ENCODE measurements at regions not wholly inside any gene's neighbourhood (a gene's known extent, or its start where the extent isn't known, plus 50 kb on each side); places are given as distances from the start of the nearest gene placed in this dataset.

GRCh38 chr12:85504624-85505023 is 224.6 kb downstream of the ALX1 start:
- H3K36me3 ChIP-seq (ENCODE audit: control insufficient read depth in 2 of 2, extremely low read depth in 1 of 2, insufficient read depth in 2 of 2, low read length in 2 of 2) = no peaks in the 10 kb centered on the region
- H3K9ac ChIP-seq (replicated peaks; ENCODE audit: extremely low read depth, insufficient read depth, low read length) = no peak overlapping the region
- H3K4me1 ChIP-seq (ENCODE audit: control insufficient read depth, extremely low read depth, insufficient read depth, low read length) = no peaks in the 10 kb centered on the region
- FAIRE-seq (no peak), DNase-seq (ENCODE audit: low read depth, low spot score) (no peak)
- H3K9me1 ChIP-seq (replicated peaks; ENCODE audit: control insufficient read depth, extremely low read depth, insufficient read depth, low read length) = no peaks in the 10 kb centered on the region
- H2AFZ ChIP-seq (ENCODE audit: low read depth, low read length) = no peak overlapping the region
- no peak overlapping the region for H3K4me2 ChIP-seq (ENCODE audit: insufficient read depth, low read length)
- no peaks in the 10 kb centered on the region for H4K20me1 ChIP-seq (replicated peaks; ENCODE audit: control insufficient read depth, extremely low read depth, insufficient read depth, low read length)
- POLR2A ChIA-PET = no interaction called here
- no peak overlapping the region for H3K4me3 ChIP-seq (replicated peaks in 1 of 3; ENCODE audit: insufficient read depth in 1 of 3, low read depth in 1 of 3, low read length in 3 of 3)
- BruUV-seq (replicated peaks) = no TSS peak
- no peaks in the 10 kb centered on the region for H3K27me3 ChIP-seq (ENCODE audit: control insufficient read depth in 2 of 2, insufficient read depth in 2 of 2, low read length in 2 of 2)
- no peaks in the 10 kb centered on the region for H3K9me3 ChIP-seq (replicated peaks; ENCODE audit: control insufficient read depth, insufficient read depth, low read length)
- dilution Hi-C loops (cut with MboI; ENCODE audit: extremely low pct_ligation_motif_present, low sequenced_read_pairs) (no loop called here), intact Hi-C loops (cut with micrococcal nuclease) (no loop called here)
- CTCF ChIA-PET = interaction anchor here (0.7 to 0.9 kb wide), 2 partner anchors 10 to 416 kb away, joined by 3 to 4 read pairs; no protein-coding TSS in a partner anchor
- TF ChIP-seq POLR2AphosphoS5 (IDR thresholded peaks at IDR 0.05; ENCODE audit: insufficient read depth, low read depth, low read length) = no peak
- TF ChIP-seq JUN (IDR thresholded peaks at IDR 0.05; ENCODE audit: borderline replicate concordance, insufficient read depth, insufficient read length, low read depth) = no peak
- TF ChIP-seq MAX (IDR thresholded peaks at IDR 0.05; ENCODE audit: insufficient read depth, insufficient read length) = no peak
- no peak for TF ChIP-seq MYC (IDR thresholded peaks at IDR 0.05; ENCODE audit: low read depth, low read length)
- TF ChIP-seq EZH2 (IDR thresholded peaks at IDR 0.05; ENCODE audit: borderline replicate concordance, low read depth, low read length, severe bottlenecking) = no peak
- no peak for TF ChIP-seq POLR2A (IDR thresholded peaks at IDR 0.05; ENCODE audit: low read depth, low read length)
- no peak for TF ChIP-seq FOS (IDR thresholded peaks at IDR 0.05; ENCODE audit: borderline replicate concordance, insufficient read depth, low read length)
- TF ChIP-seq GATA2 (IDR thresholded peaks at IDR 0.05; ENCODE audit: insufficient read depth, insufficient read length, low read depth, low read length) = no peak
- no peak for TF ChIP-seq CTCF (IDR thresholded peaks at IDR 0.05; ENCODE audit: extremely low read depth in 1 of 2, insufficient read depth in 1 of 2, low read depth in 1 of 2, low read length in 2 of 2)
- H3K27ac ChIP-seq (ENCODE audit: insufficient read depth, low read depth, low read length) = no peak overlapping the region
- H3K79me2 ChIP-seq (ENCODE audit: control insufficient read depth, insufficient read depth, low read length) = no peaks in the 10 kb centered on the region
